Testis (tissue), 2 donors: ENCODE measurements at regions not wholly inside any gene's neighbourhood (a gene's known extent, or its start where the extent isn't known, plus 50 kb on each side); places are given as distances from the start of the nearest gene placed in this dataset.

Experiments
- POLR2A ChIP-seq: fragments of 450-650 bp; IDR thresholded peaks from one replicate; pipeline ENCODE4 v1.6.1; 2017; ENCODE audit warnings: antibody characterized with exemption, mild to moderate bottlenecking, moderate library complexity
- TF ChIP-seq, protein P1 (sequence below), 3 experiments: fragments of 450-650 bp in 2 of 3; fragments of 200-600 bp in 1 of 3; sonication (generic) in 1 of 3; IDR thresholded peaks; one replicate each; pipeline ENCODE4 v1.5.1; 2016 to 2019; ENCODE audit warnings: antibody characterized with exemption in 3 of 3, mild to moderate bottlenecking in 2 of 3, moderate library complexity in 1 of 3

GRCh38 chr10:52663161-52663560 is 109.4 kb downstream of the MBL2 start:
- TF ChIP-seq, protein P1, sequence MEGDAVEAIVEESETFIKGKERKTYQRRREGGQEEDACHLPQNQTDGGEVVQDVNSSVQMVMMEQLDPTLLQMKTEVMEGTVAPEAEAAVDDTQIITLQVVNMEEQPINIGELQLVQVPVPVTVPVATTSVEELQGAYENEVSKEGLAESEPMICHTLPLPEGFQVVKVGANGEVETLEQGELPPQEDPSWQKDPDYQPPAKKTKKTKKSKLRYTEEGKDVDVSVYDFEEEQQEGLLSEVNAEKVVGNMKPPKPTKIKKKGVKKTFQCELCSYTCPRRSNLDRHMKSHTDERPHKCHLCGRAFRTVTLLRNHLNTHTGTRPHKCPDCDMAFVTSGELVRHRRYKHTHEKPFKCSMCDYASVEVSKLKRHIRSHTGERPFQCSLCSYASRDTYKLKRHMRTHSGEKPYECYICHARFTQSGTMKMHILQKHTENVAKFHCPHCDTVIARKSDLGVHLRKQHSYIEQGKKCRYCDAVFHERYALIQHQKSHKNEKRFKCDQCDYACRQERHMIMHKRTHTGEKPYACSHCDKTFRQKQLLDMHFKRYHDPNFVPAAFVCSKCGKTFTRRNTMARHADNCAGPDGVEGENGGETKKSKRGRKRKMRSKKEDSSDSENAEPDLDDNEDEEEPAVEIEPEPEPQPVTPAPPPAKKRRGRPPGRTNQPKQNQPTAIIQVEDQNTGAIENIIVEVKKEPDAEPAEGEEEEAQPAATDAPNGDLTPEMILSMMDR (IDR thresholded peaks at IDR 0.05): no peak
- TF ChIP-seq POLR2A: no peak
